Head of caudate nucleus (tissue), 42 donors: ENCODE measurements at regions not wholly inside any gene's neighbourhood (a gene's known extent, or its start where the extent isn't known, plus 50 kb on each side); places are given as distances from the start of the nearest gene placed in this dataset.
A peak's percentile ranks its signal among the peaks of the same experiment; 100 is the strongest.
"Not testable (repeated sequence)": the region's sequence is repeated elsewhere in the genome, so short reads cannot be mapped to it uniquely, and the experiment has no call there.

ENCODE experiments used
- DNase-seq, 42 donors: peaks; one replicate each; pipeline versions ENCODE4 v3.0.0 to v3.0.0-alpha.2; 2020 to 2021; ENCODE audit warnings: mixed read lengths in 7 of 42
- intact Hi-C: fragments of 100-400 bp; cut with DNase I; formaldehyde crosslinking; loops from one replicate; pipeline ENCODE4 v1.15.0; 2022

GRCh38 chr10:118971876-118972275 is 57.6 kb upstream of the NANOS1 start:
- intact Hi-C loops, result no loop called here
- no peak for DNase-seq

- intact Hi-C loops, result no loop called here
- no peak for DNase-seq
Measured at GRCh38 chr10:118973744-118974143, 55.8 kb upstream of the NANOS1 start.

GRCh38 chr10:118974951-118975350 is 54.6 kb upstream of the NANOS1 start:
- intact Hi-C loops, result no loop called here
- DNase-seq, result peak in 2 of 42 donors; percentile 10 to 25

- DNase-seq, intact Hi-C loops: not testable (repeated sequence)
Measured at GRCh38 chr10:118976219-118976618, 53.3 kb upstream of the NANOS1 start.

- intact Hi-C loops, result no loop called here
- peak in 2 of 42 donors; percentile 11 to 16 for DNase-seq
Measured at GRCh38 chr10:118977022-118977599, 52.4 kb upstream of the NANOS1 start.

- intact Hi-C loops, result no loop called here
- DNase-seq, result peak in 2 of 42 donors; percentile 6 to 31
Measured at GRCh38 chr10:118977835-118978234, 51.7 kb upstream of the NANOS1 start.

GRCh38 chr10:118978316-118978997 is 51.1 kb upstream of the NANOS1 start:
- DNase-seq, result peak in 1 of 42 donors; percentile 18
- intact Hi-C loops, result no loop called here

- intact Hi-C loops, result no loop called here
- DNase-seq, result peak in 1 of 42 donors; percentile 12
Measured at GRCh38 chr10:118978998-118979350, 50.5 kb upstream of the NANOS1 start.

- peak in 1 of 42 donors; percentile 26 for DNase-seq
- intact Hi-C loops, result no loop called here
Measured at GRCh38 chr10:118979661-118980060, 49.9 kb upstream of the NANOS1 start.
